ENCODE measurements at regions not wholly inside any gene's neighbourhood (a gene's known extent, or its start where the extent isn't known, plus 50 kb on each side); places are given as distances from the start of the nearest gene placed in this dataset.
"Not testable (repeated sequence)": the region's sequence is repeated elsewhere in the genome, so short reads cannot be mapped to it uniquely, and the experiment has no call there.

DNA sequence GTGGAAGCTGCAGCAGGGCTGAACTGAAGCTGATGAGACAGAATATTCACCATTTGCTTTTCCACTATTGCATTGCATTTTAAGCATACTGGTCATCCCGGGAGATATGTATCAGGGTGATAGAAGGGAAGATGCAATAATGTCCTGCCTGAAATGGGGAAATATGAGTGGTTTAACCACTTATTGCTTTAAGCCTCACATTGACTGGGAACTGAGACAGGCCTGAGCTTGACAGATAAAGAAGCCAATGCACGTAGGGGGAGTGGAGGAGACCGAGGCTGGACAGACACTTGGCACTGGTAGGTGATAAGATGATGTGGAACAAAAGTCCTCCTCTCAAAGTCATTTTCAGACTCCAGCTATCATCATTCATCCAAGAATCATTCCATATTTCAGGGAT, 911.7 kb upstream of the NCAM2 start:
- no peak for DNase-seq (ENCODE audit: low read depth, low spot score)

DNA sequence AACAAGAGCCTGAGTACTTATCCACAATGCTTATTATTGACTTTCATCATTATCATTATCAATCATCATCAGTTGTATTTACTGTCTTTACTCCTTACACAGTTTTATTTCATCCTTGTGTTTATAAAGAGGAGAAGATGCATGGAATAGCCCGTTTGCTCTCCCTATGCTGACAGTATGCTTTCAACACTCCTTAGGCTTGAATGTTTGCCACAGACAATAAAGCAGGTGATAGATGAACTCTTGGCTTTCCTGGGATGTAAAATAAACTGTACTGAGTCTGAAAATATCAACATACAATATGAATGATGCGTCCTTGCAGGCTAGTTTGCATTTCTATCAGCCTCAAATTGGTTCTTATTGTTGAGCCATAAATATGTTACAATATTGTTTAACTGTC, 891.8 kb upstream of the NCAM2 start:
- no peak for DNase-seq (ENCODE audit: low read depth, low spot score)

DNA sequence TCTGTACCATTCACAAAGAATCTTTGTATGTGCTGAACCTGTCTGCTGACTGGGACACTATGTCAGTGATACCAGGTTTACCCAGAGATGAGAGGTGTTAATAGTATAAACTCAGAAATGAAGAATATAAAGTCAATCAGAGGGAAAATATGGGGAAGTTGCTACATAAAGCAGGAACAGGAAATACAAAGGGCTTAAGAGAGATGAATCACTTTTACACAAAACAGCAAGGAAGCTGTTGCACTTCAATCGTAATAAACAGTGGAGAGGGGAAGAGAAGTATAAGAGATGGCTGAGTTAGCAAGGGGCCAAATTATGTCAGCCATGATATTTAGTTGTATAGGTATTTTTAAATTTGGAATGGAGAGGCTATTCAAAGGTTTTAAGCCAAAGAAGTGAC, 890.2 kb upstream of the NCAM2 start:
- no peak for DNase-seq (ENCODE audit: low read depth, low spot score)

DNA sequence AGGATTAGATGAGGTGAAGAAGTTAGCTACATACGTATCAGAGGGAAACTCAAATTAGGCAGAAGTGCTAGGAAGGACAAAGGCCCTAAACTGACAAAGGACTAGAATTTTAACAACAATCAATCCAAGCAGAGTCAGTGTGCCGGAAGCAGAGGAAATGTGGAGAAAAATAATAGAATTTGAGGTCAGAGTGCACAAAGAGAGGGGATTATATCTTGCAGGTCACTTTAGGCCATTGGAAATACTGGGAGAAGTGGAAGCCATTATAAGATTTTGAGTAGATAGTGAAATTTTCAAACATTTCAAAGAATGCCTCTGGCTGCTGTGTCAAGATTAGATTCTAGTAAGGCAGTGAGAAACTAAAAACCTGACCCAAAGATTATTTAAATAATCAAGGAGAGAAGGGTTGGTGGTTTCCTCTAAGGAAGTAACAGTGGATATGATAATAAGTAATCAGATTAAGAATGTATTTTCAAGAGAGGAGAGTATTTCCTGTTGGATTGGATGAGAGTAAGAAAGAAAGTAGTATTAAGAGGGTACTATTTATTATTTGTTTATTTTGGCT, 889.2 kb upstream of the NCAM2 start:
- DNase-seq (ENCODE audit: low read depth, low spot score): no peak

DNA sequence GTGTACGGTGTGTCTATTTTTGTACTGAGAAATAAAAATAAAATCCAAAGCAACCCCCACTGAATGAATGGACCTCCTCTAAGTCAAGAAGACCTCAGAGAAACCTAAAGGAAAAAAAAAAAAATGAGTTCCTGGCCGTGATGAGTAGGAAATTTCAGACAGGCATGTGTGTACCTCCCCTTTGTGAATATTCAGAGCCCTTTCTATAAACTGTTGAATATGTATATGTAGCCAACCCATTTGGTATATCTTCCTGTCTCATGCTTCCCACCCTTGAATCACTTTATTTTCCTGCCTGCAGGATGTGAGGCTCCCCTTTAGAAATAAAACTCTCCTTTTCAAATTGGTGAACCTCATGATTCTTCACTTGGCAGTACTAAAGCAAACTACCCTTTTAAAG, 887.8 kb upstream of the NCAM2 start:
- DNase-seq (ENCODE audit: low read depth, low spot score): no peak

DNA sequence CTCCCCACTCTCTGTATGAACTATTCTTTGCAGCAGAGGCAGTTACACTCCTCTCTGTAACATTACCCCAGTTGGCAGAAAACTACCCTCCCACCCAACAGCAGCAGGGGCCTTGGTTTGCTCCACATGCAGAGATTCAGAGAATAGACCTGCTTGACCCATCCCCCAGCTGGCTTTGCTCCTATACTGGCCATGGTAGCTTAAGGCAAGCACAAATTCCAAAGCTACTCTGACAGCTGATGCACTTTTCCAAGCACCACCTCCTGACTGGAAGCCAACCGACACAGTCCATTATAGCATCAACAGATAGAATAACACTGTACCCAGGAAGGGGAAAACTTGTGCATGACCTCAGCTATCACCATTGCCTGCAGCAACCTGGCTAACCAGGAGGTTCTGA, 846.5 kb upstream of the NCAM2 start:
- DNase-seq (ENCODE audit: low read depth, low spot score): no peak

DNA sequence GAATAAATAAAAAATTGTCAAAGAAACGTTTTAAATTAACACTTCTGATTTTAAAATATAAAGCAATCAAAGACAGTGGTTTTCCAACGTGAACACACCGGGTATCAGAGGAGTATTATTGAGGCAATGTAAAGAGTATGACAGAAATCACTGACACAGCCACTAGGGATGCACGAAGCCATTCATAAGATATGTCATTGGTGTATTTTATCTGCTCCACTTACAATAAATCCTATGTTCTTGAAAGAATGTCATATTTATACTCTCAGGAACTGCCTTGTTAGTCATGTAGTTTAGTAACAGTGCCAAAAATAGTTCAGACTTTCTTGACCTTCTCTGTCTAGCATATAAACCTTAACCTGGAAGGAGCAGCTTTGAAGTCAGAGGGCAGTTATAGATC, 835.0 kb upstream of the NCAM2 start:
- DNase-seq (ENCODE audit: low read depth, low spot score): no peak

DNA sequence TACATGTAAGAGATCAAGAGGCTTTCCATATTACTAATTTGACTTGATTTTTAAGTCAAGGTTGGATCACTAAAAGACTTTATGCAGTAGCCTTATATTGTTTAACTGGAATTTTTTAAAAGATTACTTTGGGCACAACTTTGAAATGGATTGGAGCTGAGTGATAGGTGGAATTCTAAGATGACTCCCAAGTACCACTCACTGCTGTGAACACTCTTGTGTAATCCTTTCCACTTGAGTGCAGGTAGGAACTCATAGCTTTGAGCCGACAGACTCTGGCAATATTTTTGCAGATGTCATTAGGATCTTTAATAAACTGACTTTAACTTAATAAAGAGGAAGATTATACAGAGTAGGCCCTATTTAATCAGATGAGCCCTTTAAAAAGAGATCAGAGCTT, 831.1 kb upstream of the NCAM2 start:
- DNase-seq (ENCODE audit: low read depth, low spot score): no peak

DNA sequence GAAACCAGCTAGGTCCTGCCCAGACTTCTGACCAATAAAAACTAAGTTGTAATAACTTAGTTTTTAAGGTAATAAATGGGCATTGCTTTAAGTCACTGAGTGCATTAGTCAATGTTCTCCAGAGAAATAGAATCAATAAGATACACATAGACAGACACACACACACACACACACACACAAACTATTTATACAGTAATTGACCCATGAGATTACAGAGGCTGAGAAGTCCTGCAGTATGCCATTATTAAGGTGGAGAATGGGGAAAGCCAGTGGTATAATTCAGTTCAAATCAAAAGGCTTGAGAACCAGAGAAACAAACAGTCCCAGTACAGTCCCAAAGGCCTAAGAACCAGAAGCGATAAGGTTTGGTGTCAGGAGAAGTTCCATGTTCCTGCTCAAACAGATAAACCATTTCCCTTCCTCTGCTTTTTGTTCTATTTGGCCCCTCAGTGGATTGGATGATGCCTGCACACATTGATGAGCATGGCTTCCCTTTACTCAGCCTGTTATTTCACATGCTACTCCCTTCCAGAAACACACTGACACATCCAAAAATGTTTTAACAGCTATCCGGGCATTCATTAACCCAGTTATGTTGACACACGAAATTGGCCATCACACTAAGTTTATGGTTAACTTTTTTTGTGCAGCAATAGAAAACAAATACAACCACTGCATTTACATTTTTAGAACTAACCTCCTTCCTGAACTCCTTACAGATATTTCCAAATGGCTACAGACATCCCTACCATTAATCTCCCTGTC, 828.2 kb upstream of the NCAM2 start:
- DNase-seq (ENCODE audit: low read depth, low spot score): no peak

DNA sequence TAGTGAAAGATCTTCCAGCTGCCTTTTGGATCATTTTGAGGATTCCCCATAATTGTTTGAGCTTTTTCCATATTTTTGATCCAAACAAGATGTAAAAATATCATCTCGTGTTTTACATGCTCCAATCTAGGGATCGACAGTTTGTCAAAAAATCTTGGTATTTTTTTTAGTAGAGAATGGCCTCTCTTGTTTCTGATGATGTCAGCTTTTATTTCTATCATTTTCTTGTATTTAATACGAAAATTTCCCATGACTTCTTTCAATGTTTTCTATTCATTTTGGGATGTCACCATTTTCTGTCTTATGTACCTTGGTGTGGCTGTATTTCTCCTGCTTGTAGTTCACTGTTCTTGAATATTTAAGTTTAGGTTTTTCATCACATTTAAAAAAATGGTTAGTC, 812.0 kb upstream of the NCAM2 start:
- DNase-seq (ENCODE audit: low read depth, low spot score): no peak

DNA sequence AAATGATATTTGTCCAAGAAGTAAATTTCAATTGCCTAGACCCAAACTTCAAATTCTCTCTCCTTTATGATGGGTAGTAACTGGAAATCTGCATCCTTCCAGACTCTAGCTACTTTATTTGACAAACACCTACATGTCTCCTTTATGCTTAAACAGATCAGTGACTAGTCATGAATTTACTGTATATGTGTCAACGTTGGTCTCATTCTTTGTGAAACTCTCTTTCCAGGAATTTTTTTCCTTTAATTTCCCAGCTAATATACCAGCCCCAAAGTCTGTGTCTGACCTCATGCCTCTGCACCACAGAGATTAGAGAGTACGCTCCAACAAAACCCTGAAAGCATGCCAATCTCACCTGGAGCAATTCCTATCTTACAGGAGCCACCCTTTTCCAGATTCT, 811.2 kb upstream of the NCAM2 start:
- no peak for DNase-seq (ENCODE audit: low read depth, low spot score)

DNA sequence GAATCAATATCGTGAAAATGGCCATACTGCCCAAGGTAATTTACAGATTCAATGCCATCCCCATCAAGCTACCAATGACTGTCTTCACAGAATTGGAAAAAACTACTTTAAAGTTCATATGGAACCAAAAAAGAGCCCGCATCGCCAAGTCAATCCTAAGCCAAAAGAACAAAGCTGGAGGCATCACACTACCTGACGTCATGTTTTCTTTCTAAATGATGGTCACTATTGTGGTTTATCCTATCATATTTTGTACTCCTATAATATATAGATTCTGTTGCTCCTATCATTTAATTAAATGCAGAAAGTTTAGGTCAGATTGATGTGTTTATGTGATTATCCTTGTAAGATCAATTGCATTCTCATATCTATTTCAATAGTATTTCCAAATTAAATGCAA, 796.9 kb upstream of the NCAM2 start:
- DNase-seq (ENCODE audit: low read depth, low spot score): not testable (repeated sequence)

DNA sequence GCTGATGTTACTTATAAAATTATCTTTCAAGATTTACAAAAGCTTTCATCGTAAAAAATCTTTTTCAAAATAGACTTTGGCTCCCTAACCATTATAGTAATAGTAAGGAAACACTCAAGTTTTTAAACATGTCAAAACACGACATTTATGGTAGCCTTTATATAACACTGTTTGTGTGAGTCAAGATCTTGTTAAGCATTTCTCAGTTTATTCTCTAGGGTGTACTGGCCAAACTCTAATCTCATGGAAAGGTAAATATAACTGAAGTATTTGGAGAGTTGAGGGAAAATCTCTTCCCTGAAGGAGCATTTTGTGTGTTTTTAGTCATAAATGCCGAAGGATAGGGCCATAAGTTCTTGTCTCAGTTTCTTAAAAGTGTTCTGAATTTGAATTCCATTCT, 790.9 kb upstream of the NCAM2 start:
- DNase-seq (ENCODE audit: low read depth, low spot score): no peak

DNA sequence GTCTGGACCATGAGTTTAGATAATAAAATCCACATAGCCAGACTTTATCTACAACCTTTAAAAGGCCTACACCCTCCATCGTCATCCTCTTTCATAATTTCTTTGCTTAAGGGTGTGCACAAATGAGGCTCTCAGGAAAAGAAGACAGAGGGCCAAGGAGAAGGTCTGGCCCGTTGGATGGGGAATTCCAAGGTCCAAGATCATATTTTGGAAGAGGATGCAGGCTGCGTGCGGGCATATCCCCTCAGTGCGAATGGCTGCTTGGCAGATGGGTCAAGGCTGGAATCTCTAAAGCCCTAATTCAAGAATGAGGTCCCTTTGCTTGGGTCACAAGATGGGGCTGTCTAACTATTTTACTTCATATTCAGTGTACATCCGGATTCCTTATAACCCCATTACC, 782.2 kb upstream of the NCAM2 start:
- no peak for DNase-seq (ENCODE audit: low read depth, low spot score)

DNA sequence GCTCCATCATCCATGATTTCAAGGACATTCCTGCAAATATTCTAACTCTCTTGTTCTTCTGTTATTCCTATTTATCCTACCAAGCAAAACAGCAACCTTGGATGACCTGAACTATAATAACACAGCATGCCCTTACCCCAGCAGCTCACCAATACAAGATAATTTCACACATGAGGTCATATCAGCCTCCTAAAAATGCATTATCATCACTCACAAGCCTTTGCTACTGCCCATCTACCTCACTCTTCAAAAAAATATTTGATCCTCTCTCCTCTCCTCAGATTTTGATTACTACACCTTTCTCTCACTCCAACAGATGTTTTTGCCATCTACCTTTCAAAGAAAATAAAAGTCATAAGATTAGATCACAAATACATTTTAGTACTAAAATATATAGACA, 777.6 kb upstream of the NCAM2 start:
- DNase-seq (ENCODE audit: low read depth, low spot score): no peak

DNA sequence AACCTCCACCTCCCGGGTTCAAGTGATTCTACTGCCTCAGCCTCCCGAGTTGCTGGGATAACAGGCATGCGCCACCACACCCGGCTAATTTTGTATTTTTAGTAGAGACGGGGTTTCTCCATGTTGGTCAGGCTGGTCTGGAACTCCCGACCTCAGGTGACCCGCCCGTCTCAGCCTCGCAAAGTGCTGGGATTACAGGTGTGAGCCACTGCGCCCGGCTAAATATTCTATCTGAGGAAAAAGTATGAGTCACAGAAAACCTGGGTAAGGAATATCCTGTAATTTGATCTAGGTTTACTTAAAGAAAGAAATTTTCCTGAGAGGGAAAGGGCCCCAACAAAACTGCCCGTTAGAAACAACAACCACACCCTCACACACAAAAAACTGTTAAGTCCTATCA, 776.2 kb upstream of the NCAM2 start:
- not testable (repeated sequence) for DNase-seq (ENCODE audit: low read depth, low spot score)

DNA sequence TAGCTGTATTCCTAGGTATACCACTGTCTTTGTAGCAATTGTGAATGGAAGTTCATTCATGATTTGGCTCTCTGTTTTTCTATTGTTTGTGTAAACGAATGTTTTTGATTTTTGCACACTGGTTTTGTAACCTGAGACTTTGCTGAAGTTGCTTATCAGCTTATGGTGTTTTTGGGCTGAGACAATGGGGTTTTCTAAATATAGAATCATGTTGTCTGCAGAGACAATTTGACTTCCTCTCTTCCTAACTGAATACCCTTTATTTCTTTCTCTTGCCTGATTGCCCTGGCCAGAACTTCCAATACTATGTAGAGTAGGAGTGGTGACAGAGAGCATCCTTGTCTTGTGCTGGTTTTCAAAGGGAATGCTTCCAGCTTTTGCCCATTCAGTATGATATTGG, 761.6 kb upstream of the NCAM2 start:
- not testable (repeated sequence) for DNase-seq (ENCODE audit: low read depth, low spot score)

DNA sequence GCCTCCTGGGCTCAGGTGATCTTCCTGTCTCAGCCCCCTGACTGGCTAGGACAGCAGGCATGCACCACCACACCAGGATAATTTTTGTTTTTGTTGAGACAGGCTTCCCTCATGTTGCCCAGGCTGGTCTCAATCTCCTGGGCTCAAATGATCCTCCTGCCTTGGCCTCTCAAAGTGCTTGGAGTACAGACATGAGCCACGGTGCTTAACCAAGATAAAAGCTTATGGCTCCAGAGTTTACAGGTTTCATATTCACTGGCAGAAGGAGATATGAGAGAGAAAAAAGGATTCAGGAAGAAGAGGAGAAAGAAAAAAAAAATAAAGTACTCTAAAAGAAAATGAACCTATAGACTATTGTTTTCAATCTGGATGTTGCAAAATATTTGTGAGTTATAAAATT, 748.8 kb upstream of the NCAM2 start:
- DNase-seq (ENCODE audit: low read depth, low spot score): no peak

DNA sequence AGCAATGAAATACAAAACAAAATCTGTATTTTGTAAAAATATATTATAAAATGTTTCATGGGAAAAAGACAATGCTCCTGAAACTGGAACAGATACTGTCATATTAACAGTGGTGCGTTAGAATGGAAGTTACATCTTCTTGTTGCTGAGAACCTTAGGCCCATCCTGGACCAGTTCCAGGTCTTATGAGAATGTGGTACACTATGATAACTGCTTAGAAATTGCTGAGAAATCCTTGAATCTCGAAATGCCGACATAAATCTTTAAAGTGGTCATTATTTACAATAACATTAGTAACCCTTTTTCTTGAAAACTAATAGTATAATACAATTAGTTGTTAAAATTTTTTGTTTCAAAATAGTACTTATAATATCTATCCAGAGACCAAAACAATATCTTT, 747.9 kb upstream of the NCAM2 start:
- no peak for DNase-seq (ENCODE audit: low read depth, low spot score)

DNA sequence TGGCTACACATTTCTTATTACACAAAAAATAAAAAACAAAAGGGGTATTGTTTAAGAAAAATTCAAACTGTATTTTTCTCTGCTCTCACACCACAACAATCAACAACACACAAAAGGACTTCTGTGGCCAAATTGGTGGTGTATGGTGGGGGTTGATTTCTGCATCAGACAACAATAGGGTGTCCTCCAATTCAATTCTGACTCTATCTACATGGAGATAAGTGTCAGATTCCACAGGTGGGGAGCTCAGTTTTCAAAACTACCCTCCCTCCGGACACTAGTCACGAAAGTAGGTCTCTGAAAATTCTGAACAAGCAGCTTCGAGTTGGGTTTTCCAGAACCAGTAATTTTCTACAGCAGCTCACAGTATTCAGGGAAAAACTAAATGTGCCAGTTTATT, 744.9 kb upstream of the NCAM2 start:
- DNase-seq (ENCODE audit: low read depth, low spot score): no peak

DNA sequence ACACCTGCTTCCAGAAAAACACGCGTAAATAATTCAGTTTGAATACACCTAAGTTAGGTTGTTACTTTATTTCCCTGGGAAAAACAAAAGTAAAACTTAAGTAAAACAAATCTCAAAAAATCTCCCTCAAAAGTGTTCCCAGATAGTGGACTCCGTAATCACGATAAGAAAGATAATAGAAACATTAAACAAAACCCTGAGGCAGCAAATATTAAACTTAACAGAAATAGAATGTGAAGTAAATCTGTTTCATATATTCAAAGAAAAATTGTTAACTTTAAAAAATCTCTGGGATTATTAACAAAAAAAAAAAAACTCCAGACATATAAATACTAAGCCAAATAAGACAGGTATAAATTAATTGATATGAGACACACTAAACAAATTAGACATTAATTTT, 743.2 kb upstream of the NCAM2 start:
- no peak for DNase-seq (ENCODE audit: low read depth, low spot score)

DNA sequence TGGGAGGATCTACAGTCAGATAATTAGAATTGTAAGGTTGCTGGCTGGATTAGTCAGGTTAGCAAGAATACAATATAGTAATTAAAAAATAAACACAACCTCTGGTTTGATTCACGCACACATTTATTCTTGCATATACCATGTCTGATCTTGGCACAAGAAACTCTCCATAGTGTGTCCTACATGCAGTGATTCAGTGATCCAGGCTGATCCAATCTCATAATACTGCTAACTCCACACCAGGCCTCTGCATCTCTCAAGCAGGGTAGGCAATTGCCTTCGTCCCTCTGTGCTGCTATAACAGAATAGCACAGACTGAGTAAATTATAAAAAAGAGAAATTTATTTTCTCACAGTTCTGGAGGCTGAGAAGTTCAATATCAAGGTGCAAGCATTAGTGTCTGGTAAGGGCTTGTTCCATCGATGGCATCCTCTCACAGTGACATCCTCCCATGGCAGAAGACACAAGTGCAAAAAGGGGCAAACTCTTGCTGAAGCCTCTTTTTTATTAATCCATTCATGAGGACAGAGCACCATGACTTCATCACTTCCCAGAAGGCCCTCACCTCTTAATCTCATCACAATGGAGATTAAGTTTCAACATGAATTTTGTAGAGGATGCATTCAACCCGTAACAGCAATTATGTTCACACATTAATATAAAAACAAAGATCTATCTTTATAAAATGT, 741.0 kb upstream of the NCAM2 start:
- no peak for DNase-seq (ENCODE audit: low read depth, low spot score)

DNA sequence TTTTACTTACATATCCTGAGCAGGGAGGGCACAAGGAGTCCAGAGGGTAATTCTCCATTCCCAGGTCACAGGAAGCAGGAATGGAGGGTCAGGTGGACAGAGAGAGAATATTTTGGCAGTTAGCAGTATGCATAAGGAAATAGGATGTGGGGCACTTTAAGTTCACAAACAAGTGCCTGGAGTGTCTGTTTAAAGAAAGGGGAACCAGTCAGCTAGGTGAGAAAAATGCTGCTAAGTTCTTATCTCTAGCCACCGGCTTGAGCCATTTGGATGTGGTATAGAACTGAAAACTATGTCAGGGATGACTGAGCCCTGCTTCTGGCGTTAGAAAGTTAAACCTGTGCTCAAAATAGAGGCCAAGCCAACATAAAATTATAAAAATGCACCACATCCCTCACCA, 739.7 kb upstream of the NCAM2 start:
- no peak for DNase-seq (ENCODE audit: low read depth, low spot score)
